Neuronal stem cell (in vitro differentiated cells): ENCODE measurements at regions not wholly inside any gene's neighbourhood (a gene's known extent, or its start where the extent isn't known, plus 50 kb on each side); places are given as distances from the start of the nearest gene placed in this dataset.

Experiments
- DNase-seq: peaks from one replicate; pipeline ENCODE4 v3.0.0-alpha.2; 2013; ENCODE audit warnings: low spot score
- H2AFZ ChIP-seq: one replicate; pipeline ENCODE4 v1.6.1; 2013; ENCODE audit warnings: mild to moderate bottlenecking, low read length, inconsistent platforms
- H2AK5ac ChIP-seq: 2 replicates; pipeline ENCODE4 v1.6.1; 2013; ENCODE audit warnings: low read depth, mild to moderate bottlenecking, inconsistent platforms, low read length, moderate library complexity, mixed read lengths
- H2BK120ac ChIP-seq: 2 replicates; pipeline ENCODE4 v1.6.1; 2013; ENCODE audit warnings: low read depth, mild to moderate bottlenecking, inconsistent platforms, low read length, moderate library complexity, mixed read lengths
- H2BK12ac ChIP-seq: one replicate; pipeline ENCODE4 v1.6.1; 2013; ENCODE audit warnings: low read length, inconsistent platforms
- H2BK15ac ChIP-seq: 2 replicates; pipeline ENCODE4 v1.6.1; 2013; ENCODE audit warnings: mild to moderate bottlenecking, low read length, inconsistent platforms, mixed read lengths
- H2BK5ac ChIP-seq: one replicate; pipeline ENCODE4 v1.6.1; 2013; ENCODE audit warnings: inconsistent platforms, mild to moderate bottlenecking, low read length, moderate library complexity
- H3K14ac ChIP-seq: one replicate; pipeline ENCODE4 v1.6.1; 2013; ENCODE audit warnings: low read length, inconsistent platforms
- H3K18ac ChIP-seq: 2 replicates; pipeline ENCODE4 v1.6.1; 2013; ENCODE audit warnings: low read length, inconsistent platforms
- H3K23ac ChIP-seq: 2 replicates; pipeline ENCODE4 v1.6.1; 2013; ENCODE audit warnings: low read depth, mild to moderate bottlenecking, mixed read lengths, low read length, inconsistent platforms; ENCODE audit not compliant: poor library complexity
- H3K27ac ChIP-seq: replicated peaks from 3 replicates; pipeline ENCODE4 v1.5.1; 2013; ENCODE audit warnings: low read length, inconsistent platforms
- H3K27me3 ChIP-seq, 3 experiments: 2 replicates each; pipeline ENCODE4 v1.6.1; 2013; ENCODE audit warnings: low read length in 3 of 3, mild to moderate bottlenecking in 2 of 3, inconsistent platforms in 1 of 3, low read depth in 1 of 3, mixed read lengths in 1 of 3, moderate library complexity in 1 of 3; ENCODE audit not compliant: control insufficient read depth in 3 of 3, insufficient read depth in 3 of 3
- H3K36me3 ChIP-seq, 2 donors: replicated peaks in 1 of 2; 2 replicates each; pipeline ENCODE4 v1.6.1; 2013; ENCODE audit warnings: low read length in 2 of 2; ENCODE audit not compliant: control insufficient read depth in 2 of 2, insufficient read depth in 2 of 2
- H3K4ac ChIP-seq: 2 replicates; pipeline ENCODE4 v1.6.1; 2013; ENCODE audit warnings: inconsistent platforms, mild to moderate bottlenecking, low read length, moderate library complexity
- H3K4me1 ChIP-seq, 2 donors: 1 replicate in 1 of 2; 2 replicates in 1 of 2; pipeline ENCODE4 v1.6.1; 2013; ENCODE audit warnings: low read length in 2 of 2, low read depth in 1 of 2; ENCODE audit not compliant: control insufficient read depth in 2 of 2, insufficient read depth in 1 of 2
- H3K4me2 ChIP-seq: one replicate; pipeline ENCODE4 v1.6.1; 2013; ENCODE audit warnings: mild to moderate bottlenecking, low read length, inconsistent platforms; ENCODE audit not compliant: insufficient read depth, poor library complexity, severe bottlenecking
- H3K4me3 ChIP-seq, 2 donors: 2 replicates each; pipeline ENCODE4 v1.5.1; 2013; ENCODE audit warnings: low read length in 2 of 2, mild to moderate bottlenecking in 2 of 2, inconsistent platforms in 1 of 2, moderate library complexity in 1 of 2
- H3K79me1 ChIP-seq: one replicate; pipeline ENCODE4 v1.6.1; 2013; ENCODE audit warnings: low read depth, mild to moderate bottlenecking, inconsistent platforms, low read length, moderate library complexity
- H3K9ac ChIP-seq: one replicate; pipeline ENCODE4 v1.6.1; 2013; ENCODE audit warnings: mild to moderate bottlenecking, low read depth, low read length, inconsistent platforms; ENCODE audit not compliant: poor library complexity
- H3K9me3 ChIP-seq, 2 donors: replicated peaks in 1 of 2; 2 replicates each; pipeline versions ENCODE3 to v1.6.1; 2013; ENCODE audit warnings: low read length in 2 of 2, mild to moderate bottlenecking in 2 of 2, inconsistent platforms in 1 of 2, low read depth in 1 of 2, mixed read lengths in 1 of 2, moderate library complexity in 1 of 2; ENCODE audit not compliant: control insufficient read depth in 2 of 2, insufficient read depth in 1 of 2
- H4K8ac ChIP-seq: one replicate; pipeline ENCODE4 v1.6.1; 2013; ENCODE audit warnings: low read depth, mild to moderate bottlenecking, inconsistent platforms, low read length, moderate library complexity
- H4K91ac ChIP-seq: one replicate; pipeline ENCODE4 v1.6.1; 2013; ENCODE audit warnings: low read length, low read depth, mild to moderate bottlenecking, inconsistent platforms; ENCODE audit not compliant: poor library complexity
- WGBS, 2 donors: extraction: QIAGEN DNeasy Blood & Tissue Kit; methylation state at CpG; one replicate each; pipeline ENCODE4 v1.1.7; 2013; ENCODE audit warnings: missing lambda C conversion rate in 2 of 2, mixed read lengths in 1 of 2; ENCODE audit not compliant: insufficient read length in 2 of 2, insufficient replicate concordance in 1 of 2; ENCODE audit errors: extremely low coverage in 2 of 2; 5-methylcytosine and 5-hydroxymethylcytosine counted together

GRCh38 chr7:83882551-83882950, 233.6 kb upstream of the SEMA3E start:
- no peaks in the 10 kb centered on the region for H3K79me1 ChIP-seq
- no peak overlapping the region for H3K14ac ChIP-seq
- H3K4me1 ChIP-seq, result peaks cover 0 to 1% of the 10 kb centered on the region in 2 donors
- H2BK5ac ChIP-seq, result no peak overlapping the region
- H4K8ac ChIP-seq, result no peak overlapping the region
- no peak overlapping the region for H4K91ac ChIP-seq
- no peak overlapping the region for H2BK15ac ChIP-seq
- H3K4ac ChIP-seq, result no peak overlapping the region
- H2AFZ ChIP-seq, result no peak overlapping the region
- no peak overlapping the region for H3K4me3 ChIP-seq
- H3K9ac ChIP-seq, result no peak overlapping the region
- no peaks in the 10 kb centered on the region for H3K27me3 ChIP-seq
- DNase-seq, result no peak
- no peak overlapping the region for H2BK120ac ChIP-seq
- H3K9me3 ChIP-seq, result no peaks in the 10 kb centered on the region
- H2BK12ac ChIP-seq, result no peak overlapping the region
- H3K18ac ChIP-seq, result no peak overlapping the region
- H3K4me2 ChIP-seq, result no peak overlapping the region
- no CpG with 5 or more reads among the region's 1 CpG for WGBS, 2 donors
- no peak overlapping the region for H3K27ac ChIP-seq
- H3K23ac ChIP-seq, result no peak overlapping the region
- H2AK5ac ChIP-seq, result no peak overlapping the region
- H3K36me3 ChIP-seq, result no peaks in the 10 kb centered on the region

GRCh38 chr7:83879063-83879462, 230.1 kb upstream of the SEMA3E start:
- Histone ChIP-seq H3K14ac (no peak overlapping the region), H3K23ac (no peak overlapping the region), H3K36me3 (no peaks in the 10 kb centered on the region), H4K91ac (no peak overlapping the region), H3K4me1 (peaks cover 0 to 1% of the 10 kb centered on the region in 2 donors), H3K9ac (no peak overlapping the region), H4K8ac (no peak overlapping the region), H2BK5ac (no peak overlapping the region), H3K27me3 (no peaks in the 10 kb centered on the region), H3K4me2 (no peak overlapping the region), H2AK5ac (no peak overlapping the region), H3K18ac (no peak overlapping the region), H3K9me3 (no peaks in the 10 kb centered on the region), H2BK15ac (no peak overlapping the region), H2BK120ac (no peak overlapping the region), H3K27ac (no peak overlapping the region), H2BK12ac (no peak overlapping the region), H3K4ac (no peak overlapping the region), H2AFZ (no peak overlapping the region), H3K4me3 (no peak overlapping the region), H3K79me1 (no peaks in the 10 kb centered on the region)
- WGBS, 2 donors, result no CpG with 5 or more reads among the region's 1 CpG
- no peak for DNase-seq

GRCh38 chr7:83878614-83879013, 229.7 kb upstream of the SEMA3E start:
- Histone ChIP-seq H2BK120ac (no peak overlapping the region), H2BK15ac (no peak overlapping the region), H3K4me3 (no peak overlapping the region), H3K27ac (no peak overlapping the region), H3K4me1 (peaks cover 0 to 1% of the 10 kb centered on the region in 2 donors), H2AFZ (no peak overlapping the region), H3K4ac (no peak overlapping the region), H3K14ac (no peak overlapping the region), H4K8ac (no peak overlapping the region), H3K4me2 (no peak overlapping the region), H3K18ac (no peak overlapping the region), H2BK12ac (no peak overlapping the region), H4K91ac (no peak overlapping the region), H3K23ac (no peak overlapping the region), H3K79me1 (no peaks in the 10 kb centered on the region), H3K36me3 (no peaks in the 10 kb centered on the region), H3K9ac (no peak overlapping the region), H2AK5ac (no peak overlapping the region), H2BK5ac (no peak overlapping the region), H3K27me3 (no peaks in the 10 kb centered on the region), H3K9me3 (no peaks in the 10 kb centered on the region)
- no peak for DNase-seq

- no peak overlapping the region for H2BK5ac ChIP-seq
- H3K9me3 ChIP-seq, result no peaks in the 10 kb centered on the region
- H3K9ac ChIP-seq, result no peak overlapping the region
- WGBS, 2 donors, result no CpG with 5 or more reads among the region's 2 CpGs
- no peak overlapping the region for H2AK5ac ChIP-seq
- no peaks in the 10 kb centered on the region for H3K27me3 ChIP-seq
- no peak overlapping the region for H3K18ac ChIP-seq
- no peaks in the 10 kb centered on the region for H3K4me1 ChIP-seq
- H3K27ac ChIP-seq, result no peak overlapping the region
- no peak overlapping the region for H3K4ac ChIP-seq
- no peak overlapping the region for H4K91ac ChIP-seq
- no peak overlapping the region for H3K4me3 ChIP-seq
- H3K79me1 ChIP-seq, result no peaks in the 10 kb centered on the region
- H3K14ac ChIP-seq, result no peak overlapping the region
- H2BK120ac ChIP-seq, result no peak overlapping the region
- no peak overlapping the region for H4K8ac ChIP-seq
- no peaks in the 10 kb centered on the region for H3K36me3 ChIP-seq
- H2AFZ ChIP-seq, result no peak overlapping the region
- no peak overlapping the region for H2BK15ac ChIP-seq
- no peak overlapping the region for H2BK12ac ChIP-seq
- no peak overlapping the region for H3K23ac ChIP-seq
- DNase-seq, result no peak
- no peak overlapping the region for H3K4me2 ChIP-seq
Observed at GRCh38 chr7:83876593-83876992, 227.7 kb upstream of the SEMA3E start.
